Nephron progenitor cell (in vitro differentiated cells): ENCODE measurements at regions not wholly inside any gene's neighbourhood (a gene's known extent, or its start where the extent isn't known, plus 50 kb on each side); places are given as distances from the start of the nearest gene placed in this dataset.

Source experiments
- DNase-seq: peaks from one replicate; pipeline ENCODE4 v3.0.0; 2021
- H3K27ac Mint-ChIP-seq: 2 replicates; pipeline ENCODE4 v1.8.0; 2021; ENCODE audit warnings: mild to moderate bottlenecking, moderate library complexity, mixed read lengths
- H3K27me3 Mint-ChIP-seq: 2 replicates; pipeline ENCODE4 v1.8.0; 2021; ENCODE audit warnings: mild to moderate bottlenecking, low read depth, mixed read lengths; ENCODE audit not compliant: poor library complexity
- H3K36me3 Mint-ChIP-seq: 2 replicates; pipeline ENCODE4 v1.8.0; 2021; ENCODE audit warnings: low read depth, mixed read lengths
- H3K4me1 Mint-ChIP-seq: 2 replicates; pipeline ENCODE4 v1.8.0; 2021; ENCODE audit warnings: mixed read lengths
- H3K4me3 Mint-ChIP-seq: 2 replicates; pipeline ENCODE4 v1.8.0; 2021; ENCODE audit warnings: mild to moderate bottlenecking, moderate library complexity, mixed read lengths
- H3K9me3 Mint-ChIP-seq: 2 replicates; pipeline ENCODE4 v1.8.0; 2021; ENCODE audit warnings: mild to moderate bottlenecking, moderate library complexity, mixed read lengths
- CTCF ChIP-seq: fragments of 200-600 bp; sonication (generic); IDR thresholded peaks from 2 replicates; pipeline ENCODE4 v1.5.0; 2021; ENCODE audit warnings: antibody characterized with exemption

- no peak overlapping the region for H3K4me3 Mint-ChIP-seq
- DNase-seq, result no peak
- H3K36me3 Mint-ChIP-seq, result no peaks in the 10 kb centered on the region
- H3K9me3 Mint-ChIP-seq, result no peaks in the 10 kb centered on the region
- peaks cover 17% of the 10 kb centered on the region for H3K4me1 Mint-ChIP-seq
- no peaks in the 10 kb centered on the region for H3K27me3 Mint-ChIP-seq
- no peak overlapping the region for H3K27ac Mint-ChIP-seq
- no peak for TF ChIP-seq CTCF
These were observed 437.2 kb upstream of the ZFP42 start for GRCh38 chr4:187558391-187558790.

GRCh38 chr4:187562345-187562744 lies 433.2 kb upstream of the ZFP42 start:
- no peak for DNase-seq
- Mint-ChIP-seq H3K4me3 (no peak overlapping the region), H3K27me3 (no peaks in the 10 kb centered on the region), H3K4me1 (peaks cover 15% of the 10 kb centered on the region), H3K27ac (no peak overlapping the region), H3K9me3 (no peaks in the 10 kb centered on the region), H3K36me3 (no peaks in the 10 kb centered on the region)
- no peak for TF ChIP-seq CTCF

- H3K4me1 Mint-ChIP-seq, result peaks cover 6% of the 10 kb centered on the region
- H3K27ac Mint-ChIP-seq, result peak overlapping the region; percentile 18
- H3K9me3 Mint-ChIP-seq, result peaks cover 2% of the 10 kb centered on the region
- DNase-seq, result no peak
- no peaks in the 10 kb centered on the region for H3K27me3 Mint-ChIP-seq
- no peak for TF ChIP-seq CTCF
- no peaks in the 10 kb centered on the region for H3K36me3 Mint-ChIP-seq
- H3K4me3 Mint-ChIP-seq, result no peak overlapping the region
These were observed 430.2 kb upstream of the ZFP42 start for GRCh38 chr4:187565416-187565815.

- Mint-ChIP-seq H3K4me1 (peaks cover 4% of the 10 kb centered on the region), H3K4me3 (no peak overlapping the region), H3K27me3 (no peaks in the 10 kb centered on the region), H3K9me3 (peaks cover 14% of the 10 kb centered on the region), H3K36me3 (peaks cover 4% of the 10 kb centered on the region), H3K27ac (no peak overlapping the region)
- no peak for TF ChIP-seq CTCF
- no peak for DNase-seq
These were observed 425.7 kb upstream of the ZFP42 start for GRCh38 chr4:187569871-187570270.

- Mint-ChIP-seq H3K9me3 (peaks cover 14% of the 10 kb centered on the region), H3K27me3 (peaks cover 4% of the 10 kb centered on the region), H3K36me3 (peaks cover 4% of the 10 kb centered on the region), H3K4me3 (no peak overlapping the region), H3K4me1 (no peaks in the 10 kb centered on the region), H3K27ac (no peak overlapping the region)
- no peak for TF ChIP-seq CTCF
- no peak for DNase-seq
These were observed 419.9 kb upstream of the ZFP42 start for GRCh38 chr4:187575706-187576105.

GRCh38 chr4:187576751-187577150 lies 418.8 kb upstream of the ZFP42 start:
- DNase-seq, result no peak
- H3K27ac Mint-ChIP-seq, result no peak overlapping the region
- peaks cover 9% of the 10 kb centered on the region for H3K27me3 Mint-ChIP-seq
- H3K4me3 Mint-ChIP-seq, result no peak overlapping the region
- H3K4me1 Mint-ChIP-seq, result no peaks in the 10 kb centered on the region
- TF ChIP-seq CTCF, result no peak
- H3K36me3 Mint-ChIP-seq, result peaks cover 4% of the 10 kb centered on the region
- H3K9me3 Mint-ChIP-seq, result peaks cover 14% of the 10 kb centered on the region
